ENCODE measurements at regions not wholly inside any gene's neighbourhood (a gene's known extent, or its start where the extent isn't known, plus 50 kb on each side); places are given as distances from the start of the nearest gene placed in this dataset.

DNA sequence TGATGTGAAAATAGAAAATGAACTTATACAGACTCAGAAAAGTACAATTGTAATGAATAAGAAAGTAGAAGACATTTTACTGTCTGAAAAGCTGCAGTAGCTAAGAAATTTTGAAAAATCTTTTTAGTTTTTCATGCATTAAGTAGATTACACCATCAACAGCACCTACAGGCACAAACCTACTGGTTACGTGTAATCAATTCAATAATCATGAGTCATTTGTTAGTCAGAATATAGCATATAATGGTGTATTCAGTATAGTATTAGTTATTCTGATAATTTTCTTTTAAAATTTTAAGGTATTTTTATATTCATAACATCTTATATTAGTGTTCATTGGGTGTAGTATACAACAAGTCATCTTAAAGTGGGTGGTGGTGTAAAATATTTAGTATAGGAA lies 550.5 kb upstream of the GBE1 start:
- DNase-seq (no peak), ATAC-seq (no peak)
- Mint-ChIP-seq H3K27ac (no peak overlapping the region), H3K4me3 (no peak overlapping the region), H3K4me1 (no peaks in the 10 kb centered on the region), H3K27me3 (no peaks in the 10 kb centered on the region), H3K36me3 (ENCODE audit: low read depth) (no peaks in the 10 kb centered on the region)
- no peaks in the 10 kb centered on the region for H3K9me3 ChIP-seq (ENCODE audit: control insufficient read depth, low read length, poor library complexity, severe bottlenecking)

DNA sequence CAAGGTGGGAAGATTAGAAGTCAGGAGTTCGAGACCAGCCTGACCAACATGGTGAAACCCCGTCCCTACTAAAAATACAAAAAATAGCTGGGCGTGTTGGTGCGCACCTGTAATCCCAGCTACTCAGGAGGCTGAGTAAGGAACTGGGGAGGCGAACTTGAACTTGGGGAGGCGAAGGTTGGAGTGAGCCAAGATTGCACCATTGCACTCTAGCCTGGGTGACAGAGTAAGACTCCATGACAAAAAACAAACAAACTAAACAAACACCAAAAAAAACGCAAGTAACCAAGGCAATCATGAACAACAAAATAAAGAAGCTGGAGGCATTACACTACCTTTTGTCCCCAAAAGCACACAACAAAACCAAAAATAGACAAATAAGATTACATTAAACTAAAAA lies 547.3 kb upstream of the GBE1 start:
- DNase-seq: no peak
- no peaks in the 10 kb centered on the region for H3K4me1 Mint-ChIP-seq

GRCh38 chr3:82306189-82306588 lies 544.7 kb upstream of the GBE1 start:
- H3K36me3 Mint-ChIP-seq (ENCODE audit: low read depth): no peaks in the 10 kb centered on the region
- no peak overlapping the region for H3K4me3 Mint-ChIP-seq
- H3K9me3 ChIP-seq (ENCODE audit: control insufficient read depth, low read length, poor library complexity, severe bottlenecking): no peaks in the 10 kb centered on the region
- H3K27ac Mint-ChIP-seq: no peak overlapping the region
- H3K4me1 Mint-ChIP-seq: no peaks in the 10 kb centered on the region
- DNase-seq: no peak
- no peak for ATAC-seq
- H3K27me3 Mint-ChIP-seq: no peaks in the 10 kb centered on the region

More for the DNA sequence above, 547.3 kb upstream of the GBE1 start:
- no peaks in the 10 kb centered on the region for H3K9me3 ChIP-seq (ENCODE audit: control insufficient read depth, low read length, poor library complexity, severe bottlenecking)
- H3K27ac Mint-ChIP-seq: no peak overlapping the region
- H3K36me3 Mint-ChIP-seq (ENCODE audit: low read depth): no peaks in the 10 kb centered on the region
- no peak overlapping the region for H3K4me3 Mint-ChIP-seq
- no peak for ATAC-seq
- H3K27me3 Mint-ChIP-seq: no peaks in the 10 kb centered on the region

- ATAC-seq: no peak
- H3K27me3 Mint-ChIP-seq: no peaks in the 10 kb centered on the region
- H3K36me3 Mint-ChIP-seq (ENCODE audit: low read depth): no peaks in the 10 kb centered on the region
- H3K27ac Mint-ChIP-seq: no peak overlapping the region
- H3K9me3 ChIP-seq (ENCODE audit: control insufficient read depth, low read length, poor library complexity, severe bottlenecking): peaks cover 4% of the 10 kb centered on the region
- no peak for DNase-seq
- no peaks in the 10 kb centered on the region for H3K4me1 Mint-ChIP-seq
- no peak overlapping the region for H3K4me3 Mint-ChIP-seq
These were observed 533.2 kb upstream of the GBE1 start for GRCh38 chr3:82294609-82295008.

- H3K4me3 Mint-ChIP-seq: no peak overlapping the region
- peaks cover 4% of the 10 kb centered on the region for H3K9me3 ChIP-seq (ENCODE audit: control insufficient read depth, low read length, poor library complexity, severe bottlenecking)
- ATAC-seq: no peak
- no peak for DNase-seq
- no peaks in the 10 kb centered on the region for H3K36me3 Mint-ChIP-seq (ENCODE audit: low read depth)
- H3K27me3 Mint-ChIP-seq: no peaks in the 10 kb centered on the region
- H3K4me1 Mint-ChIP-seq: no peaks in the 10 kb centered on the region
- no peak overlapping the region for H3K27ac Mint-ChIP-seq
These were observed 532.4 kb upstream of the GBE1 start for GRCh38 chr3:82293867-82294266.

GRCh38 chr3:82293435-82293834 lies 532.0 kb upstream of the GBE1 start:
- H3K27ac Mint-ChIP-seq: no peak overlapping the region
- H3K36me3 Mint-ChIP-seq (ENCODE audit: low read depth): no peaks in the 10 kb centered on the region
- H3K4me3 Mint-ChIP-seq: no peak overlapping the region
- no peak for DNase-seq
- H3K4me1 Mint-ChIP-seq: no peaks in the 10 kb centered on the region
- ATAC-seq: no peak
- no peaks in the 10 kb centered on the region for H3K27me3 Mint-ChIP-seq
- H3K9me3 ChIP-seq (ENCODE audit: control insufficient read depth, low read length, poor library complexity, severe bottlenecking): peaks cover 4% of the 10 kb centered on the region

GRCh38 chr3:82287562-82287961 lies 526.1 kb upstream of the GBE1 start:
- ATAC-seq: no peak
- Mint-ChIP-seq H3K27ac (no peak overlapping the region), H3K4me3 (no peak overlapping the region), H3K36me3 (ENCODE audit: low read depth) (no peaks in the 10 kb centered on the region), H3K27me3 (no peaks in the 10 kb centered on the region), H3K4me1 (no peaks in the 10 kb centered on the region)
- no peaks in the 10 kb centered on the region for H3K9me3 ChIP-seq (ENCODE audit: control insufficient read depth, low read length, poor library complexity, severe bottlenecking)
- DNase-seq: no peak

- DNase-seq (no peak), ATAC-seq (no peak)
- Mint-ChIP-seq H3K36me3 (ENCODE audit: low read depth) (no peaks in the 10 kb centered on the region), H3K27me3 (no peaks in the 10 kb centered on the region), H3K27ac (no peak overlapping the region), H3K4me1 (no peaks in the 10 kb centered on the region), H3K4me3 (no peak overlapping the region)
- no peaks in the 10 kb centered on the region for H3K9me3 ChIP-seq (ENCODE audit: control insufficient read depth, low read length, poor library complexity, severe bottlenecking)
These were observed 519.8 kb upstream of the GBE1 start for GRCh38 chr3:82281205-82281604.

GRCh38 chr3:82276992-82277391 lies 515.5 kb upstream of the GBE1 start:
- no peaks in the 10 kb centered on the region for H3K36me3 Mint-ChIP-seq (ENCODE audit: low read depth)
- no peaks in the 10 kb centered on the region for H3K9me3 ChIP-seq (ENCODE audit: control insufficient read depth, low read length, poor library complexity, severe bottlenecking)
- H3K4me1 Mint-ChIP-seq: no peaks in the 10 kb centered on the region
- no peak for DNase-seq
- no peak overlapping the region for H3K27ac Mint-ChIP-seq
- no peaks in the 10 kb centered on the region for H3K27me3 Mint-ChIP-seq
- H3K4me3 Mint-ChIP-seq: no peak overlapping the region
- no peak for ATAC-seq

DNA sequence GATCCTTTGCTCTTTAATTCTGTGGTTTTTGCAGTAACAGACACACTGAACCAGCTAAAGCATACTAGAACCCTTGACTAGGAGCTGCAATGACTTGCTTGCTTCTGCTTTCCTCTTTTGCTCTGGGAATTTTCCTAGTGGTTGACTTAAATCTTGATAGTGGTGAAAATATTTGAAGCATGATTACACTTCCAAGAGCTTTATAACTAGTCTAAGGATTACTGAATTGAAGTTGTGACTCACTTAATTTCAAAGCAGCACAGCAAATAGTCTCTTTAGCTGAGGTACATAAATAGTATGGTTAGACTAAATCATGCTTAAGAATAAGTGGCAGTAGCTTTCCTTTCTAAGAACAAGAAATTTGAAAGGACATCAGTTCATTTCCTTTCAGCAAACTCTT lies 513.5 kb upstream of the GBE1 start:
- no peak for DNase-seq
- no peaks in the 10 kb centered on the region for H3K36me3 Mint-ChIP-seq (ENCODE audit: low read depth)
- H3K9me3 ChIP-seq (ENCODE audit: control insufficient read depth, low read length, poor library complexity, severe bottlenecking): no peaks in the 10 kb centered on the region
- ATAC-seq: no peak
- H3K4me1 Mint-ChIP-seq: no peaks in the 10 kb centered on the region
- no peak overlapping the region for H3K4me3 Mint-ChIP-seq
- no peaks in the 10 kb centered on the region for H3K27me3 Mint-ChIP-seq
- H3K27ac Mint-ChIP-seq: no peak overlapping the region

DNA sequence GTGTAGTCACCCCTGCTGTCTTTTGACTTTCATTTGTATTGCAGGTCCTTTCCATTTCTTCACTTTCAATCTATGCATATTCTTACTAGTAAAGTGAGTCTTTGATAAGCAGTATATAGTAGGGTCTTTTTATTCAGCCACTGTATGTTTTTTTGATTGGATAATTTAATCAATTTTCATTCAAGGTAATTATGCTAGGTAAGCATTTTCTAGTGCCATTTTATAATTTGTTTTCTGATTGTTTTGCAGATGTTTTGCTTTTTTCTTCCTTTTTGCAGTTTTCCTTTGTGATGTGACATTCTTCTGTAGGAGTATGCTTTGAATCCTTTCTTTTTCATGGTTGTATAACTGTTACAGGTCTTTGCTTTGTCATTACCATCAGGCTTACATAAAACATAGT lies 504.3 kb upstream of the GBE1 start:
- H3K27ac Mint-ChIP-seq: no peak overlapping the region
- no peak for DNase-seq
- H3K4me3 Mint-ChIP-seq: no peak overlapping the region
- no peaks in the 10 kb centered on the region for H3K36me3 Mint-ChIP-seq (ENCODE audit: low read depth)
- no peak for ATAC-seq
- H3K9me3 ChIP-seq (ENCODE audit: control insufficient read depth, low read length, poor library complexity, severe bottlenecking): no peaks in the 10 kb centered on the region
- H3K4me1 Mint-ChIP-seq: no peaks in the 10 kb centered on the region
- H3K27me3 Mint-ChIP-seq: no peaks in the 10 kb centered on the region

DNA sequence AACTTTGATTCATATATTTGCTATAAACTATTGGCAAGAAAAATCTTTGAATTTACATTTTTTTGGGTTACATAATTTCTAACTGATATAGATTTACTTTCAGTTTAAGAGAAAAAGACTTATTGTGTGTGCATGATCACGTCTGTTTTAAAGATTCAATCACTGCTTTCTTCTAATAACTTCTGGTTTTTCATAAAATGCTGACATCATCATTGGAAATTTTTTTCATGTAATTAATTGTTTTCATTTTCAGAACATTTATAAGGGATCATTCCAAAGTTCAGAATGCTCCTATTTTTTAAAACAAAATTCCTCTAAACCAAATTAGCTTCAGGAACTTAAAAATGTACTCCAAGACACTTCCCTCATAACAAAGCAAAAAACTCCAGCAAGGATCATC lies 500.7 kb upstream of the GBE1 start:
- H3K36me3 Mint-ChIP-seq (ENCODE audit: low read depth): no peaks in the 10 kb centered on the region
- no peak overlapping the region for H3K27ac Mint-ChIP-seq
- ATAC-seq: no peak
- H3K4me1 Mint-ChIP-seq: no peaks in the 10 kb centered on the region
- H3K9me3 ChIP-seq (ENCODE audit: control insufficient read depth, low read length, poor library complexity, severe bottlenecking): no peaks in the 10 kb centered on the region
- H3K27me3 Mint-ChIP-seq: no peaks in the 10 kb centered on the region
- H3K4me3 Mint-ChIP-seq: no peak overlapping the region
- DNase-seq: no peak

- ATAC-seq: no peak
- no peak for DNase-seq
- no peaks in the 10 kb centered on the region for H3K27me3 Mint-ChIP-seq
- H3K9me3 ChIP-seq (ENCODE audit: control insufficient read depth, low read length, poor library complexity, severe bottlenecking): no peaks in the 10 kb centered on the region
- H3K27ac Mint-ChIP-seq: no peak overlapping the region
- H3K36me3 Mint-ChIP-seq (ENCODE audit: low read depth): no peaks in the 10 kb centered on the region
- no peaks in the 10 kb centered on the region for H3K4me1 Mint-ChIP-seq
- H3K4me3 Mint-ChIP-seq: no peak overlapping the region
These were observed 500.2 kb upstream of the GBE1 start for GRCh38 chr3:82261637-82262036.

- no peak overlapping the region for H3K4me3 Mint-ChIP-seq
- ATAC-seq (no peak), DNase-seq (no peak)
- no peaks in the 10 kb centered on the region for H3K36me3 Mint-ChIP-seq (ENCODE audit: low read depth)
- H3K4me1 Mint-ChIP-seq: no peaks in the 10 kb centered on the region
- H3K9me3 ChIP-seq (ENCODE audit: control insufficient read depth, low read length, poor library complexity, severe bottlenecking): no peaks in the 10 kb centered on the region
- H3K27me3 Mint-ChIP-seq: no peaks in the 10 kb centered on the region
- no peak overlapping the region for H3K27ac Mint-ChIP-seq
These were observed 499.6 kb upstream of the GBE1 start for GRCh38 chr3:82261013-82261412.

DNA sequence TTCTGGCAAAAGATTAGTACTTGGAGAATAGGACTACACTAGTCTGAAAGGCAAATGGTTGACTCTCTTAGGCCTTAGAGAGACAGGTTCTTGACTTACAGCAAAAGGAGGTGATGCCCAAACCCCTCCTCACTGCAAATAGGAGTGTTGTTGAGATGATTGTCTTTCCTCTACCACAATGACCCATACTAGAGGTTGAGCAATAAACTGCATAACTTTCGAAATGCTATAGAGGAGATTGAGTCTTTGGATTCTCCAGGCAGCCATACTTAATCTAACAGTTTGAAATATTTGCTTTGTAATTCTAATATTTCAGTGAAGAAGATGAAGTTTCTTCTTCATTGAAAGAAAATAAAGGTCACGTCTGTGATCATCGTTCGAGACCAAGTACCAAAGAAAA lies 498.5 kb upstream of the GBE1 start:
- H3K4me1 Mint-ChIP-seq: no peaks in the 10 kb centered on the region
- no peaks in the 10 kb centered on the region for H3K9me3 ChIP-seq (ENCODE audit: control insufficient read depth, low read length, poor library complexity, severe bottlenecking)
- no peak overlapping the region for H3K4me3 Mint-ChIP-seq
- no peak for DNase-seq
- no peaks in the 10 kb centered on the region for H3K27me3 Mint-ChIP-seq
- no peak for ATAC-seq
- H3K27ac Mint-ChIP-seq: no peak overlapping the region
- no peaks in the 10 kb centered on the region for H3K36me3 Mint-ChIP-seq (ENCODE audit: low read depth)

All from T-helper 17 cell (primary cell).